ENCODE measurements at regions not wholly inside any gene's neighbourhood (a gene's known extent, or its start where the extent isn't known, plus 50 kb on each side); places are given as distances from the start of the nearest gene placed in this dataset.

DNA sequence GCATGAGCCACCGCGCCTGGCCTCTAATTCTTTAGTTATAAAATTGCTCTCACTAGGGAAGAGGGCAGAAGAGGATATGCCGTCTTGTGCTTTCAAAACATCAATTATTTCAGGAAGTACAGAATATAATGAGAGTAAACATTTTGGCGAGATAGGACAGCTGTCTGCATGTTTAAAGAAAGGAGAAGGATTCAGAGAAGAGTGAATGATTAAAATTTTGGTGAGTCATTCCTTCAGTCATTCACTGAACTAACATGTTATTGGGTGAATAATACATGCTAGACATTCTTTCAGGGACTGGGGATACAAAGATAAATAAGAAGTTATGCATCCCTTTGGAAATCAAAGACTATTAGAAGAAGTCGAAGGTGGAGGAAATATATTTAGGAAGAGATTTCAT is 590.3 kb upstream of the GOT2 start:
- Histone ChIP-seq H2AFZ (ENCODE audit: low read length) (no peak overlapping the region), H3K79me2 (ENCODE audit: insufficient read depth, low read length) (no peaks in the 10 kb centered on the region), H3K4me3 (replicated peaks in 1 of 3; ENCODE audit: insufficient read depth in 1 of 3, low read depth in 2 of 3, low read length in 3 of 3) (no peak overlapping the region), H3K4me2 (ENCODE audit: low read depth, low read length) (no peak overlapping the region), H3K9me3 (ENCODE audit: low read length) (no peaks in the 10 kb centered on the region), H4K20me1 (ENCODE audit: insufficient read depth, low read length) (no peaks in the 10 kb centered on the region), H3K27me3 (ENCODE audit: control insufficient read depth in 1 of 2, insufficient read depth in 2 of 2, low read length in 2 of 2) (no peaks in the 10 kb centered on the region), H3K27ac (ENCODE audit: extremely low read length, insufficient read depth, low read length) (no peak overlapping the region), H3K4me1 (ENCODE audit: insufficient read depth, low read length) (no peaks in the 10 kb centered on the region), H3K9ac (ENCODE audit: insufficient read depth, low read depth, low read length) (no peak overlapping the region), H3K36me3 (replicated peaks in 1 of 2; ENCODE audit: control insufficient read depth in 1 of 2, insufficient read depth in 2 of 2, low read length in 2 of 2) (no peaks in the 10 kb centered on the region)
- no TSS peak for BruUV-seq (replicated peaks)
- FAIRE-seq = no peak
- POLR2A ChIA-PET = no interaction called here
- CTCF ChIA-PET (ENCODE audit: low intra/inter-chr PET ratio, low total read pairs) = no interaction called here
- no peak for DNase-seq (ENCODE audit: low spot score)
- WGBS (ENCODE audit: low lambda C conversion rate) = 31% methylated on average over 5 of the region's 5 CpGs
- in situ Hi-C loops (cut with HindIII; ENCODE audit: extremely low pct_ligation_motif_present, low pct_unique_long_range_greater_than_20kb) = no loop called here
- ATAC-seq = no peak
- intact Hi-C loops (cut with micrococcal nuclease; ENCODE audit: unreplicated experiment) = no loop called here
- no peak for TF ChIP-seq MIXL1 (CRISPR knock-in tag; IDR thresholded peaks at IDR 0.05)
- TF ChIP-seq MYNN (CRISPR knock-in tag; IDR thresholded peaks at IDR 0.05; ENCODE audit: low read depth) = no peak
- TF ChIP-seq EED (CRISPR knock-in tag; IDR thresholded peaks at IDR 0.05) = no peak
- no peak for TF ChIP-seq ZNF709 (CRISPR knock-in tag; IDR thresholded peaks at IDR 0.05)
- TF ChIP-seq ZNF737 (CRISPR knock-in tag; IDR thresholded peaks at IDR 0.05; ENCODE audit: borderline replicate concordance) = no peak
- TF ChIP-seq ZBTB1 (CRISPR knock-in tag; IDR thresholded peaks at IDR 0.05; ENCODE audit: borderline replicate concordance) = no peak
- TF ChIP-seq FOXM1 (CRISPR knock-in tag; IDR thresholded peaks at IDR 0.05) = no peak
- TF ChIP-seq, protein P1, sequence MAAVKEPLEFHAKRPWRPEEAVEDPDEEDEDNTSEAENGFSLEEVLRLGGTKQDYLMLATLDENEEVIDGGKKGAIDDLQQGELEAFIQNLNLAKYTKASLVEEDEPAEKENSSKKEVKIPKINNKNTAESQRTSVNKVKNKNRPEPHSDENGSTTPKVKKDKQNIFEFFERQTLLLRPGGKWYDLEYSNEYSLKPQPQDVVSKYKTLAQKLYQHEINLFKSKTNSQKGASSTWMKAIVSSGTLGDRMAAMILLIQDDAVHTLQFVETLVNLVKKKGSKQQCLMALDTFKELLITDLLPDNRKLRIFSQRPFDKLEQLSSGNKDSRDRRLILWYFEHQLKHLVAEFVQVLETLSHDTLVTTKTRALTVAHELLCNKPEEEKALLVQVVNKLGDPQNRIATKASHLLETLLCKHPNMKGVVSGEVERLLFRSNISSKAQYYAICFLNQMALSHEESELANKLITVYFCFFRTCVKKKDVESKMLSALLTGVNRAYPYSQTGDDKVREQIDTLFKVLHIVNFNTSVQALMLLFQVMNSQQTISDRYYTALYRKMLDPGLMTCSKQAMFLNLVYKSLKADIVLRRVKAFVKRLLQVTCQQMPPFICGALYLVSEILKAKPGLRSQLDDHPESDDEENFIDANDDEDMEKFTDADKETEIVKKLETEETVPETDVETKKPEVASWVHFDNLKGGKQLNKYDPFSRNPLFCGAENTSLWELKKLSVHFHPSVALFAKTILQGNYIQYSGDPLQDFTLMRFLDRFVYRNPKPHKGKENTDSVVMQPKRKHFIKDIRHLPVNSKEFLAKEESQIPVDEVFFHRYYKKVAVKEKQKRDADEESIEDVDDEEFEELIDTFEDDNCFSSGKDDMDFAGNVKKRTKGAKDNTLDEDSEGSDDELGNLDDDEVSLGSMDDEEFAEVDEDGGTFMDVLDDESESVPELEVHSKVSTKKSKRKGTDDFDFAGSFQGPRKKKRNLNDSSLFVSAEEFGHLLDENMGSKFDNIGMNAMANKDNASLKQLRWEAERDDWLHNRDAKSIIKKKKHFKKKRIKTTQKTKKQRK (IDR thresholded peaks at IDR 0.05; ENCODE audit: low read length) = no peak
- TF ChIP-seq ELF1 (CRISPR knock-in tag; IDR thresholded peaks at IDR 0.05) = no peak
- TF ChIP-seq ZMAT3 (CRISPR knock-in tag; conservative IDR thresholded peaks at IDR 0.05) = no peak
- TF ChIP-seq KDM2A (CRISPR knock-in tag; IDR thresholded peaks at IDR 0.05; ENCODE audit: borderline replicate concordance, low read depth) = no peak
- no peak for TF ChIP-seq BORCS8-MEF2B (CRISPR knock-in tag; IDR thresholded peaks at IDR 0.05)
- TF ChIP-seq ZKSCAN1 (IDR thresholded peaks at IDR 0.05; ENCODE audit: low read length) = no peak
- TF ChIP-seq, protein P2, sequence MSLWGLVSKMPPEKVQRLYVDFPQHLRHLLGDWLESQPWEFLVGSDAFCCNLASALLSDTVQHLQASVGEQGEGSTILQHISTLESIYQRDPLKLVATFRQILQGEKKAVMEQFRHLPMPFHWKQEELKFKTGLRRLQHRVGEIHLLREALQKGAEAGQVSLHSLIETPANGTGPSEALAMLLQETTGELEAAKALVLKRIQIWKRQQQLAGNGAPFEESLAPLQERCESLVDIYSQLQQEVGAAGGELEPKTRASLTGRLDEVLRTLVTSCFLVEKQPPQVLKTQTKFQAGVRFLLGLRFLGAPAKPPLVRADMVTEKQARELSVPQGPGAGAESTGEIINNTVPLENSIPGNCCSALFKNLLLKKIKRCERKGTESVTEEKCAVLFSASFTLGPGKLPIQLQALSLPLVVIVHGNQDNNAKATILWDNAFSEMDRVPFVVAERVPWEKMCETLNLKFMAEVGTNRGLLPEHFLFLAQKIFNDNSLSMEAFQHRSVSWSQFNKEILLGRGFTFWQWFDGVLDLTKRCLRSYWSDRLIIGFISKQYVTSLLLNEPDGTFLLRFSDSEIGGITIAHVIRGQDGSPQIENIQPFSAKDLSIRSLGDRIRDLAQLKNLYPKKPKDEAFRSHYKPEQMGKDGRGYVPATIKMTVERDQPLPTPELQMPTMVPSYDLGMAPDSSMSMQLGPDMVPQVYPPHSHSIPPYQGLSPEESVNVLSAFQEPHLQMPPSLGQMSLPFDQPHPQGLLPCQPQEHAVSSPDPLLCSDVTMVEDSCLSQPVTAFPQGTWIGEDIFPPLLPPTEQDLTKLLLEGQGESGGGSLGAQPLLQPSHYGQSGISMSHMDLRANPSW (CRISPR knock-in tag; IDR thresholded peaks at IDR 0.05; ENCODE audit: borderline replicate concordance) = no peak
- TF ChIP-seq ARID2 (CRISPR knock-in tag; IDR thresholded peaks at IDR 0.05; ENCODE audit: borderline replicate concordance) = no peak
- TF ChIP-seq ZNF747 (CRISPR knock-in tag; IDR thresholded peaks at IDR 0.05; ENCODE audit: borderline replicate concordance) = no peak
- TF ChIP-seq ZNF816 (CRISPR knock-in tag; IDR thresholded peaks at IDR 0.05; ENCODE audit: borderline replicate concordance) = no peak

Data from HepG2 (cell line).